Keratinocyte (primary cell): ENCODE measurements at regions not wholly inside any gene's neighbourhood (a gene's known extent, or its start where the extent isn't known, plus 50 kb on each side); places are given as distances from the start of the nearest gene placed in this dataset.

Experiments
- DNase-seq: peaks from one replicate; pipeline ENCODE4 v3.0.0-alpha.2; 2011; ENCODE audit warnings: low read depth, missing footprints, low spot score
- FAIRE-seq: peaks from 2 replicates; lab custom pipeline; 2011; peaks lifted over from hg19 to GRCh38; lab: Jason Lieb, UNC
- H2AFZ ChIP-seq: 2 replicates; pipeline ENCODE4 v1.6.0; 2012; ENCODE audit warnings: low read length, control low read depth, inconsistent platforms; ENCODE audit not compliant: control insufficient read depth
- H3K27ac ChIP-seq: 2 replicates; pipeline ENCODE4 v1.5.1; 2011; ENCODE audit warnings: low read length; ENCODE audit not compliant: control insufficient read depth, insufficient read depth
- H3K27me3 ChIP-seq: 3 replicates; pipeline ENCODE4 v1.6.0; 2011; ENCODE audit warnings: low read length; ENCODE audit not compliant: control insufficient read depth, insufficient read depth; ENCODE audit errors: extremely low read depth
- H3K36me3 ChIP-seq, 2 experiments: 2 replicates in 1 of 2; 3 replicates in 1 of 2; pipeline ENCODE4 v1.5.1; 2011; ENCODE audit warnings: low read length in 2 of 2, mild to moderate bottlenecking in 1 of 2; ENCODE audit not compliant: control insufficient read depth in 2 of 2, insufficient read depth in 2 of 2; ENCODE audit errors: extremely low read depth in 1 of 2
- H3K4me1 ChIP-seq: 3 replicates; pipeline ENCODE4 v1.5.1; 2011; ENCODE audit warnings: low read length; ENCODE audit not compliant: control insufficient read depth, insufficient read depth; ENCODE audit errors: extremely low read depth
- H3K4me2 ChIP-seq: 3 replicates; pipeline ENCODE4 v1.6.0; 2011; ENCODE audit warnings: low read depth, low read length; ENCODE audit not compliant: control insufficient read depth, insufficient read depth; ENCODE audit errors: extremely low read depth
- H3K4me3 ChIP-seq, 3 experiments: fragments of 200-600 bp in 1 of 3; sonication (generic) in 1 of 3; 2 replicates in 2 of 3; 3 replicates in 1 of 3; pipeline ENCODE4 v1.5.1; 2011 to 2016; ENCODE audit warnings: low read length in 3 of 3, mild to moderate bottlenecking in 3 of 3, control low read depth in 2 of 3, inconsistent platforms in 1 of 3, low read depth in 1 of 3, mixed read lengths in 1 of 3, mixed run types in 1 of 3, moderate library complexity in 1 of 3; ENCODE audit not compliant: control insufficient read depth in 2 of 3, insufficient read depth in 2 of 3; ENCODE audit errors: extremely low read depth in 1 of 3
- H3K79me2 ChIP-seq: 2 replicates; pipeline ENCODE4 v1.6.0; 2012; ENCODE audit warnings: low read length; ENCODE audit not compliant: control insufficient read depth, insufficient read depth
- H3K9ac ChIP-seq: 3 replicates; pipeline ENCODE4 v1.6.0; 2011; ENCODE audit warnings: low read length; ENCODE audit not compliant: control insufficient read depth, insufficient read depth; ENCODE audit errors: extremely low read depth
- H3K9me1 ChIP-seq: 3 replicates; pipeline ENCODE4 v1.6.0; 2011; ENCODE audit warnings: low read length; ENCODE audit not compliant: control insufficient read depth, insufficient read depth; ENCODE audit errors: extremely low read depth
- H3K9me3 ChIP-seq: 2 replicates; pipeline ENCODE4 v1.5.1; 2012; ENCODE audit warnings: low read depth, low read length; ENCODE audit not compliant: control insufficient read depth
- H4K20me1 ChIP-seq: 3 replicates; pipeline ENCODE4 v1.6.0; 2011; ENCODE audit warnings: low read length; ENCODE audit not compliant: control insufficient read depth, insufficient read depth; ENCODE audit errors: extremely low read depth
- EZH2 ChIP-seq: IDR thresholded peaks from one replicate; pipeline ENCODE4 v1.6.1; 2012; ENCODE audit warnings: inconsistent platforms, mild to moderate bottlenecking, low read length, moderate library complexity
- dilution Hi-C: fragments of 300-500 bp; cut with MboI; formaldehyde crosslinking; loops from one replicate; pipeline ENCODE4 v1.7.0; 2020; ENCODE audit warnings: low sequenced_read_pairs; ENCODE audit not compliant: extremely low pct_ligation_motif_present
- TF ChIP-seq, protein P1 (sequence below), 3 experiments: IDR thresholded peaks in 1 of 3; conservative IDR thresholded peaks in 1 of 3; optimal IDR thresholded peaks in 1 of 3; 2 replicates in 2 of 3; 3 replicates in 1 of 3; pipeline versions ENCODE3 to v1.5.1; 2011; ENCODE audit warnings: low read length in 3 of 3, mild to moderate bottlenecking in 3 of 3, moderate library complexity in 2 of 3, control low read depth in 1 of 3, inconsistent platforms in 1 of 3; ENCODE audit not compliant: insufficient read depth in 2 of 3; ENCODE audit errors: extremely low read depth in 1 of 3

DNA sequence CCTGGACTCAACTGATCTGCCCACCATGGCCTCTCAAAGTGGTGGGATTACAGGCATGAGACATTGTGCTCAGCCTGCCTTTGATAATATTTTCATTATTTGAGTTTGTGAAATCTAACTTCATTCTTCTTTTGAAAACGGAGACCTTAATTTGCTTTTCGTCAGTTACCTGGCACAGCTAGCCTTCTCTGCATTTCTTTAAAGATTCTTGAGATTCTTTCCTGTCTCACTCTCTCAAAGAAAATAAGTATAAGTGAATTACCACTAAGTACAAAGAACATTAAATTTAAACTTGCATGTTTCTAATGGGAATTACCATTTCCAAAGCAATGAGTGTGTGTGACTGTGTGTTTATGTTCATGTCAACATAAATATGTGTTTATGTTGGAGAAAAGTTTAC lies 187.9 kb downstream of the NFKBIZ start:
- Histone ChIP-seq H3K9me1 (no peaks in the 10 kb centered on the region), H3K9ac (no peak overlapping the region), H3K4me2 (no peak overlapping the region), H3K27me3 (no peaks in the 10 kb centered on the region), H3K4me1 (no peaks in the 10 kb centered on the region), H3K79me2 (no peaks in the 10 kb centered on the region), H3K4me3 (no peak overlapping the region), H3K36me3 (no peaks in the 10 kb centered on the region), H2AFZ (no peak overlapping the region), H3K9me3 (no peaks in the 10 kb centered on the region), H3K27ac (no peak overlapping the region), H4K20me1 (no peaks in the 10 kb centered on the region)
- DNase-seq (no peak), FAIRE-seq (no peak)
- dilution Hi-C loops, result no loop called here
- TF ChIP-seq EZH2, result no peak
- TF ChIP-seq, protein P1, sequence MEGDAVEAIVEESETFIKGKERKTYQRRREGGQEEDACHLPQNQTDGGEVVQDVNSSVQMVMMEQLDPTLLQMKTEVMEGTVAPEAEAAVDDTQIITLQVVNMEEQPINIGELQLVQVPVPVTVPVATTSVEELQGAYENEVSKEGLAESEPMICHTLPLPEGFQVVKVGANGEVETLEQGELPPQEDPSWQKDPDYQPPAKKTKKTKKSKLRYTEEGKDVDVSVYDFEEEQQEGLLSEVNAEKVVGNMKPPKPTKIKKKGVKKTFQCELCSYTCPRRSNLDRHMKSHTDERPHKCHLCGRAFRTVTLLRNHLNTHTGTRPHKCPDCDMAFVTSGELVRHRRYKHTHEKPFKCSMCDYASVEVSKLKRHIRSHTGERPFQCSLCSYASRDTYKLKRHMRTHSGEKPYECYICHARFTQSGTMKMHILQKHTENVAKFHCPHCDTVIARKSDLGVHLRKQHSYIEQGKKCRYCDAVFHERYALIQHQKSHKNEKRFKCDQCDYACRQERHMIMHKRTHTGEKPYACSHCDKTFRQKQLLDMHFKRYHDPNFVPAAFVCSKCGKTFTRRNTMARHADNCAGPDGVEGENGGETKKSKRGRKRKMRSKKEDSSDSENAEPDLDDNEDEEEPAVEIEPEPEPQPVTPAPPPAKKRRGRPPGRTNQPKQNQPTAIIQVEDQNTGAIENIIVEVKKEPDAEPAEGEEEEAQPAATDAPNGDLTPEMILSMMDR (optimal IDR thresholded peaks at IDR 0.05 in 1 of 3, IDR thresholded peaks at IDR 0.05 in 1 of 3, conservative IDR thresholded peaks at IDR 0.05 in 1 of 3; ENCODE audit: extremely low read depth in 1 of 3, insufficient read depth in 2 of 3, low read length in 3 of 3), result no peak

- no peak overlapping the region for H3K27ac ChIP-seq
- H3K4me2 ChIP-seq, result no peak overlapping the region
- H3K36me3 ChIP-seq, result no peaks in the 10 kb centered on the region
- no peak overlapping the region for H2AFZ ChIP-seq
- no peaks in the 10 kb centered on the region for H3K4me1 ChIP-seq
- no peak overlapping the region for H3K4me3 ChIP-seq
- H3K79me2 ChIP-seq, result no peaks in the 10 kb centered on the region
- H4K20me1 ChIP-seq, result no peaks in the 10 kb centered on the region
- H3K9ac ChIP-seq, result no peak overlapping the region
- no peaks in the 10 kb centered on the region for H3K9me1 ChIP-seq
- FAIRE-seq (no peak), DNase-seq (no peak)
- TF ChIP-seq EZH2, result no peak
- TF ChIP-seq, protein P1 (optimal IDR thresholded peaks at IDR 0.05 in 1 of 3, IDR thresholded peaks at IDR 0.05 in 1 of 3, conservative IDR thresholded peaks at IDR 0.05 in 1 of 3; ENCODE audit: extremely low read depth in 1 of 3, insufficient read depth in 2 of 3, low read length in 3 of 3), result no peak
- dilution Hi-C loops, result no loop called here
- no peaks in the 10 kb centered on the region for H3K9me3 ChIP-seq
- H3K27me3 ChIP-seq, result no peaks in the 10 kb centered on the region
Observed at GRCh38 chr3:102037791-102038190, 188.5 kb downstream of the NFKBIZ start.
